ENCODE measurements at regions not wholly inside any gene's neighbourhood (a gene's known extent, or its start where the extent isn't known, plus 50 kb on each side); places are given as distances from the start of the nearest gene placed in this dataset.

GRCh38 chr9:24359046-24359445 is 186.7 kb downstream of the IZUMO3 start:
- Histone ChIP-seq H3K4me3 (replicated peaks; ENCODE audit: insufficient read depth, low read length) (no peak overlapping the region), H3K27me3 (ENCODE audit: insufficient read depth, poor library complexity, severe bottlenecking) (no peaks in the 10 kb centered on the region), H3K27ac (replicated peaks) (no peak overlapping the region)
- no peak for DNase-seq (ENCODE audit: low read depth in 1 of 2, low spot score in 1 of 2)
- TF ChIP-seq SPI1 (IDR thresholded peaks at IDR 0.05; ENCODE audit: borderline replicate concordance, low read depth) (no peak), GABPA (IDR thresholded peaks at IDR 0.05; ENCODE audit: low read depth) (no peak), CTCF (IDR thresholded peaks at IDR 0.05; ENCODE audit: insufficient read depth, low read length) (no peak), POLR2AphosphoS5 (IDR thresholded peaks at IDR 0.05; ENCODE audit: low read depth) (no peak), REST (IDR thresholded peaks at IDR 0.05; ENCODE audit: insufficient replicate concordance, low read depth) (no peak)

- TF ChIP-seq CTCF (IDR thresholded peaks at IDR 0.05; ENCODE audit: insufficient read depth, low read length) (no peak), REST (IDR thresholded peaks at IDR 0.05; ENCODE audit: insufficient replicate concordance, low read depth) (no peak), GABPA (IDR thresholded peaks at IDR 0.05; ENCODE audit: low read depth) (no peak), POLR2AphosphoS5 (IDR thresholded peaks at IDR 0.05; ENCODE audit: low read depth) (no peak), SPI1 (IDR thresholded peaks at IDR 0.05; ENCODE audit: borderline replicate concordance, low read depth) (no peak)
- H3K4me3 ChIP-seq (replicated peaks; ENCODE audit: insufficient read depth, low read length) = no peak overlapping the region
- H3K27me3 ChIP-seq (ENCODE audit: insufficient read depth, poor library complexity, severe bottlenecking) = no peaks in the 10 kb centered on the region
- no peak for DNase-seq (ENCODE audit: low read depth in 1 of 2, low spot score in 1 of 2)
- H3K27ac ChIP-seq (replicated peaks) = no peak overlapping the region
Observed at GRCh38 chr9:24351973-24352372, 193.7 kb downstream of the IZUMO3 start.

GRCh38 chr9:24351258-24351657 is 194.4 kb downstream of the IZUMO3 start:
- no peaks in the 10 kb centered on the region for H3K27me3 ChIP-seq (ENCODE audit: insufficient read depth, poor library complexity, severe bottlenecking)
- DNase-seq (ENCODE audit: low read depth in 1 of 2, low spot score in 1 of 2) = no peak
- TF ChIP-seq REST (IDR thresholded peaks at IDR 0.05; ENCODE audit: insufficient replicate concordance, low read depth) (no peak), POLR2AphosphoS5 (IDR thresholded peaks at IDR 0.05; ENCODE audit: low read depth) (no peak), SPI1 (IDR thresholded peaks at IDR 0.05; ENCODE audit: borderline replicate concordance, low read depth) (no peak), CTCF (IDR thresholded peaks at IDR 0.05; ENCODE audit: insufficient read depth, low read length) (no peak), GABPA (IDR thresholded peaks at IDR 0.05; ENCODE audit: low read depth) (no peak)
- H3K27ac ChIP-seq (replicated peaks) = no peak overlapping the region
- H3K4me3 ChIP-seq (replicated peaks; ENCODE audit: insufficient read depth, low read length) = no peak overlapping the region

All from HL-60 (cell line).